ENCODE measurements at regions not wholly inside any gene's neighbourhood (a gene's known extent, or its start where the extent isn't known, plus 50 kb on each side); places are given as distances from the start of the nearest gene placed in this dataset.

- no peak for TF ChIP-seq CTCF (IDR thresholded peaks at IDR 0.05)
- Histone ChIP-seq H3K36me3 (ENCODE audit: low read depth) (no peaks in the 10 kb centered on the region), H3K4me1 (ENCODE audit: low read depth) (no peaks in the 10 kb centered on the region), H3K9me3 (no peaks in the 10 kb centered on the region), H3K4me3 (no peak overlapping the region)
- DNase-seq (no peak), ATAC-seq (no peak)
- intact Hi-C loops (cut with DNase I, micrococcal nuclease) = no loop called here
Measured at GRCh38 chr2:142675398-142675797, 202.1 kb upstream of the KYNU start.

- intact Hi-C loops (cut with DNase I, micrococcal nuclease) = no loop called here
Measured at GRCh38 chr2:142673836-142674235, 203.6 kb upstream of the KYNU start.

GRCh38 chr2:142672698-142673097 is 204.8 kb upstream of the KYNU start:
- no peak for ATAC-seq
- Histone ChIP-seq H3K36me3 (ENCODE audit: low read depth) (no peaks in the 10 kb centered on the region), H3K9me3 (no peaks in the 10 kb centered on the region), H3K4me1 (ENCODE audit: low read depth) (no peaks in the 10 kb centered on the region), H3K4me3 (no peak overlapping the region)
- intact Hi-C loops (cut with DNase I, micrococcal nuclease) = no loop called here
- DNase-seq = no peak
- no peak for TF ChIP-seq CTCF (IDR thresholded peaks at IDR 0.05)

More at GRCh38 chr2:142673836-142674235, 203.6 kb upstream of the KYNU start:
- DNase-seq = no peak
- no peak for ATAC-seq
- no peak for TF ChIP-seq CTCF (IDR thresholded peaks at IDR 0.05)
- Histone ChIP-seq H3K4me3 (no peak overlapping the region), H3K36me3 (ENCODE audit: low read depth) (no peaks in the 10 kb centered on the region), H3K4me1 (ENCODE audit: low read depth) (no peaks in the 10 kb centered on the region), H3K9me3 (no peaks in the 10 kb centered on the region)

GRCh38 chr2:142670362-142670761 is 207.1 kb upstream of the KYNU start:
- H3K4me3 ChIP-seq = no peak overlapping the region
- ATAC-seq = no peak
- no peak for DNase-seq
- intact Hi-C loops (cut with DNase I, micrococcal nuclease) = no loop called here
- H3K36me3 ChIP-seq (ENCODE audit: low read depth) = no peaks in the 10 kb centered on the region
- H3K4me1 ChIP-seq (ENCODE audit: low read depth) = no peaks in the 10 kb centered on the region
- no peaks in the 10 kb centered on the region for H3K9me3 ChIP-seq
- no peak for TF ChIP-seq CTCF (IDR thresholded peaks at IDR 0.05)

GRCh38 chr2:142668420-142668819 is 209.0 kb upstream of the KYNU start:
- Histone ChIP-seq H3K4me3 (no peak overlapping the region), H3K9me3 (no peaks in the 10 kb centered on the region), H3K36me3 (ENCODE audit: low read depth) (no peaks in the 10 kb centered on the region), H3K4me1 (ENCODE audit: low read depth) (no peaks in the 10 kb centered on the region)
- no peak for DNase-seq
- intact Hi-C loops (cut with DNase I, micrococcal nuclease) = no loop called here
- ATAC-seq = no peak
- no peak for TF ChIP-seq CTCF (IDR thresholded peaks at IDR 0.05)

GRCh38 chr2:142665241-142665640 is 212.2 kb upstream of the KYNU start:
- Histone ChIP-seq H3K9me3 (no peaks in the 10 kb centered on the region), H3K4me1 (ENCODE audit: low read depth) (no peaks in the 10 kb centered on the region), H3K36me3 (ENCODE audit: low read depth) (no peaks in the 10 kb centered on the region), H3K4me3 (no peak overlapping the region)
- ATAC-seq (no peak), DNase-seq (no peak)
- intact Hi-C loops (cut with DNase I, micrococcal nuclease) = no loop called here
- no peak for TF ChIP-seq CTCF (IDR thresholded peaks at IDR 0.05)
